Muscle of leg (tissue), 3 donors: ENCODE measurements at regions not wholly inside any gene's neighbourhood (a gene's known extent, or its start where the extent isn't known, plus 50 kb on each side); places are given as distances from the start of the nearest gene placed in this dataset.
A peak's percentile ranks its signal among the peaks of the same experiment; 100 is the strongest.

Experiments
- DNase-seq: peaks from one replicate; pipeline ENCODE4 v3.0.0; 2013
- H3K27ac ChIP-seq: one replicate; pipeline ENCODE4 v1.5.1; 2013; ENCODE audit warnings: mild to moderate bottlenecking, low read length, control low read depth
- H3K27me3 ChIP-seq: one replicate; pipeline ENCODE4 v1.6.1; 2013; ENCODE audit warnings: low read length; ENCODE audit not compliant: control insufficient read depth, insufficient read depth
- H3K36me3 ChIP-seq: one replicate; pipeline ENCODE4 v1.6.1; 2013; ENCODE audit warnings: low read length; ENCODE audit not compliant: control insufficient read depth, insufficient read depth
- H3K4me1 ChIP-seq: one replicate; pipeline ENCODE4 v1.6.1; 2013; ENCODE audit warnings: low read length; ENCODE audit not compliant: control insufficient read depth, insufficient read depth
- H3K4me3 ChIP-seq: one replicate; pipeline ENCODE4 v1.5.1; 2013; ENCODE audit warnings: low read length, control low read depth
- H3K9me3 ChIP-seq: replicated peaks from 2 replicates; pipeline ENCODE4 v1.6.1; 2013; ENCODE audit warnings: low read depth, low read length; ENCODE audit not compliant: control insufficient read depth
- WGBS: methylation state at CpG from one replicate; pipeline ENCODE4 v1.1.5; 2013; ENCODE audit warnings: missing lambda C conversion rate; ENCODE audit not compliant: insufficient coverage; 5-methylcytosine and 5-hydroxymethylcytosine counted together

DNA sequence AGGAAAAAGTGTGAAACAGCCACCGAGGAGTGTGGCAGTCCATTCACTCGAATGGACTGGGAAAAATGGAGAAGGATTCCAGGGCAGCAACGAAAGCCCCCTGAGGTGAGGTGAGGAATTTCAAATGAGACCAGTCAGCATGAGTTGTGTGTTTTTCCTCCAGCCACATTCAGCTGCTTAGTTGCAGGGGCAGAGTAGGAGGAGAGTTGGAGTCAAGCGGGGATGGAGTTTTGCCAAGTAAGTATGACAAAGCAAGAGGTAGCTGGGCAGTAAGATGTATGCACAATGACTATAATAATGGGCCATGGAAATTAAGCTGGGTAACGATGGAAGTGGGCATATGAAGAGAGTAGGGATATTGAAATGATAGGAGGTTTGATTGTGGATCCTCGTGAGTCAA, 64.4 kb downstream of the CCDC54 start:
- no peaks in the 10 kb centered on the region for H3K36me3 ChIP-seq
- no peaks in the 10 kb centered on the region for H3K4me1 ChIP-seq
- H3K27ac ChIP-seq, result no peak overlapping the region
- no peak for DNase-seq
- WGBS, result 69% methylated on average over 6 of the region's 6 CpGs
- no peaks in the 10 kb centered on the region for H3K27me3 ChIP-seq
- no peaks in the 10 kb centered on the region for H3K9me3 ChIP-seq
- H3K4me3 ChIP-seq, result no peak overlapping the region

DNA sequence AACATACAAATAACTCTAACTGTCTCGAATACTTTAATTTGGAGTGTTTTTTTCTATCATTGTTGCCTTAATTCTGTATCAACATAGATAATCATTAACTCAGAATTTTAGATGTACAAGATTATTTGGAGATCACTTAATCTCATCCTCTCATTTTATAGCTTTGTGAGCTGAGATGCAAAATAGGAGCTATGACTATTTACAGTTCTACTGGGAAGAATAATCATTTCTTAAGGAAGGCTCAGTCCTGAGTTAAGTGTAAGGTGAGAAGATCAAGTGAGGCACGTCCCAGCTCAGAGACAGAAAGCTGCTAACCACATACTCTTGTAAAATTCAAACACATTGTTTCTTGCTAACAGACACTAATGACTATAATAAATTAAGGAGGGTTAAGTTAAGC, 66.2 kb downstream of the CCDC54 start:
- H3K27ac ChIP-seq, result no peak overlapping the region
- no peaks in the 10 kb centered on the region for H3K9me3 ChIP-seq
- H3K27me3 ChIP-seq, result no peaks in the 10 kb centered on the region
- no peak for DNase-seq
- H3K36me3 ChIP-seq, result no peaks in the 10 kb centered on the region
- no peaks in the 10 kb centered on the region for H3K4me1 ChIP-seq
- no CpG with 5 or more reads among the region's 2 CpGs for WGBS
- no peak overlapping the region for H3K4me3 ChIP-seq

DNA sequence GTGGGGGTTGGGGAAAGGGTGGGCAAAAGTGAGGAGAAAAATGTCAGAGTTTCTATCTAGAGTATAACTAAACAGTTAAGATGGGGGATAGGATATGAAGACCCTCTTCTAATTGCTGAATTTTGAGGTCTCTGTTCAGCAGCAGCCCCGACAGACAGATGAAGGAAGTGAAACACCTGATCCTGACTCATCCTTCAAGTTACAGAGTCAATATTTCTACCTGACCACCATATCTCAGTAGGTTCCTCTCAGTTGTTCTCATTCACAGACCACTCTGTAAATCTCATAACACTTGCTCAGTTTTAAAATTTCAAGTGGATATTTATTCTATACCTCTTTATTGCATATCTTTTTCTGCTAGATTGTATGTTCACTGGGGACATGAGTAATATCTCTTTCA, 69.5 kb downstream of the CCDC54 start:
- Histone ChIP-seq H3K27me3 (no peaks in the 10 kb centered on the region), H3K9me3 (no peaks in the 10 kb centered on the region), H3K36me3 (no peaks in the 10 kb centered on the region), H3K27ac (no peak overlapping the region), H3K4me3 (no peak overlapping the region), H3K4me1 (no peaks in the 10 kb centered on the region)
- 60% methylated on average over 1 of the region's 1 CpG for WGBS
- no peak for DNase-seq

DNA sequence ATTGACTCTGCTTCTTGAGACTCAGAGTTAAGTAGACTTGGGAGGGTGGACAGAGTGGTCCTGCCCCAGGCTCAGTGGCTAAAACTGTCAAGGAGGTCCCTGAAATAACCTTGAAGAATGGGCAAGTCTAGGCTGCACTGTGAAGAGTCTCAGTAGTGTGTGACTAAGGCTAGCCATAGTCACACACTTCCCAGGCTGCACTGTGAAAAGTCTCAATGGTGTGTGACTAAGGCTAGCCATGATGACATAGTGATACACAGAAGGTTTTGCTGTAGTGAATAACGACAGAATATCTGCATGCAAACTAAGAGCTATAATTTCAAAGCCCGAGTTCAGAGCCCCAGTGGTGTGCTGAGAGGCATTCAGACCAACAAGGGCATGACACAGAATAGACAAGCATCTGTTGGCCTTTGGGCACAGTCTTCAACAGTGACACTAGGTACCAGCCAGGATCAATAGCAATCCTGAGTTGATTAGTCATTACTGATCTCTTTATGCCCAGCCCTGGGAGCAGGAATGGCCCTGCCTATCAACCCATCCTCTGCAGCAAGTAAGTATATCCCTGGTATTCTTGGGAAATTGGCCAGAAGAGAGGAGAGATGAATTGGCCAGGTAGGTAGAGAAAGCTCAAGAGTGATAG, 72.4 kb upstream of the BBX start:
- H3K4me1 ChIP-seq, result no peaks in the 10 kb centered on the region
- DNase-seq, result no peak
- WGBS, result 63% methylated on average over 2 of the region's 2 CpGs
- H3K36me3 ChIP-seq, result no peaks in the 10 kb centered on the region
- H3K27me3 ChIP-seq, result no peaks in the 10 kb centered on the region
- H3K9me3 ChIP-seq, result no peaks in the 10 kb centered on the region
- no peak overlapping the region for H3K27ac ChIP-seq
- H3K4me3 ChIP-seq, result no peak overlapping the region

- H3K27ac ChIP-seq, result no peak overlapping the region
- H3K27me3 ChIP-seq, result no peaks in the 10 kb centered on the region
- WGBS, result no CpG with 5 or more reads among the region's 2 CpGs
- H3K4me3 ChIP-seq, result no peak overlapping the region
- no peak for DNase-seq
- H3K4me1 ChIP-seq, result no peaks in the 10 kb centered on the region
- H3K9me3 ChIP-seq, result no peaks in the 10 kb centered on the region
- no peaks in the 10 kb centered on the region for H3K36me3 ChIP-seq
Measured at GRCh38 chr3:107452436-107452835, 70.3 kb upstream of the BBX start.

- no peak for DNase-seq
- Histone ChIP-seq H3K4me1 (no peaks in the 10 kb centered on the region), H3K36me3 (no peaks in the 10 kb centered on the region), H3K4me3 (no peak overlapping the region), H3K27ac (no peak overlapping the region), H3K9me3 (no peaks in the 10 kb centered on the region), H3K27me3 (no peaks in the 10 kb centered on the region)
- WGBS, result no CpG with 5 or more reads among the region's 2 CpGs
Measured at GRCh38 chr3:107453504-107453903, 69.3 kb upstream of the BBX start.

- no peaks in the 10 kb centered on the region for H3K9me3 ChIP-seq
- no peaks in the 10 kb centered on the region for H3K36me3 ChIP-seq
- no peak overlapping the region for H3K27ac ChIP-seq
- no peak for DNase-seq
- H3K27me3 ChIP-seq, result no peaks in the 10 kb centered on the region
- H3K4me1 ChIP-seq, result no peaks in the 10 kb centered on the region
- H3K4me3 ChIP-seq, result no peak overlapping the region
- no CpG with 5 or more reads among the region's 1 CpG for WGBS
Measured at GRCh38 chr3:107455621-107456020, 67.1 kb upstream of the BBX start.

GRCh38 chr3:107456501-107456900, 66.3 kb upstream of the BBX start:
- Histone ChIP-seq H3K36me3 (no peaks in the 10 kb centered on the region), H3K4me1 (no peaks in the 10 kb centered on the region), H3K4me3 (no peak overlapping the region), H3K27me3 (no peaks in the 10 kb centered on the region), H3K27ac (no peak overlapping the region), H3K9me3 (no peaks in the 10 kb centered on the region)
- no peak for DNase-seq
- WGBS, result 74% methylated on average over 1 of the region's 1 CpG

DNA sequence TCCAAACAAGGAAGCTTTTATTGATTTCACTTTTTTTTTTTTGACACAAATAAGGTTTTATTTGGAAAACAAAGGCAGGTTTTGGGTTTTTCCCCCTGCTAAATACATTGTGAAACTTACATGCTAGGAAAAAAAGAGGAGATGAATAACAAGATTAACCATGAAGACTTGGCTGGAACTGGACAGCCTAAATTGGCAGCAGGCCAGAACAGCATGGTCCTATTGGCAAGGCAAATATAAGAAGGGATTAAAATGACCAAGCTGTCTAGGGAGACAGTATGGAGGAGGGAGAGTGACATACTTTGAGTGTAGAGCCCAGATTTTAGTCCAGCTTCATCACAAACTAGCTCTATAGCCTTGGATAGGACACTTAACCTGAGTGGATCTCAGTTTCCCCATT, 63.9 kb upstream of the BBX start:
- H3K4me1 ChIP-seq, result no peaks in the 10 kb centered on the region
- H3K27me3 ChIP-seq, result no peaks in the 10 kb centered on the region
- H3K27ac ChIP-seq, result no peak overlapping the region
- no peak overlapping the region for H3K4me3 ChIP-seq
- no peaks in the 10 kb centered on the region for H3K36me3 ChIP-seq
- DNase-seq, result peak; percentile 23
- H3K9me3 ChIP-seq, result no peaks in the 10 kb centered on the region

DNA sequence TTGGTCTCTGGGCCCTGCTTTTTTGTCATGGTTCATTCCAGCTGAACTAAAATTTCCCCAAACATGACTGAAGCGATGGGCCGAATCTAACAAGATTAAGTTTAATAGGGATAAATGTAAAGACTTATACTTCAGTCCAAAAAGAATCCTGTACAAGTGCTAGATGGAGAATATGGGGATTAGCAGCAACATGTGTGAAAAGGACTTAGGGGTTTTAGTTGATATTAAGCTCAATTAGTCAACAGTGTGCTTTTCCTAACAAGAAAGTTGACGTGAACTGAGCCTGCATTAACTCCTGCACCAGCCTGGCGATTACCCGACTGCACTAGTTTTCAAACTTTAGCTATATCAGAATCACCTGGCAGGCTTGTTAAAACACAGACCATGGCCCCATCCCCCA, 61.0 kb upstream of the BBX start:
- Histone ChIP-seq H3K36me3 (no peaks in the 10 kb centered on the region), H3K4me1 (no peaks in the 10 kb centered on the region), H3K27me3 (no peaks in the 10 kb centered on the region), H3K4me3 (no peak overlapping the region), H3K9me3 (no peaks in the 10 kb centered on the region), H3K27ac (no peak overlapping the region)
- no peak for DNase-seq
- 90% methylated on average over 3 of the region's 5 CpGs for WGBS

- Histone ChIP-seq H3K9me3 (no peaks in the 10 kb centered on the region), H3K36me3 (no peaks in the 10 kb centered on the region), H3K27me3 (no peaks in the 10 kb centered on the region), H3K4me1 (no peaks in the 10 kb centered on the region), H3K4me3 (no peak overlapping the region), H3K27ac (no peak overlapping the region)
- no peak for DNase-seq
- WGBS, result 50% methylated on average over 1 of the region's 2 CpGs
Measured at GRCh38 chr3:107464037-107464436, 58.7 kb upstream of the BBX start.
